HG03469 (cell line): ENCODE measurements at regions not wholly inside any gene's neighbourhood (a gene's known extent, or its start where the extent isn't known, plus 50 kb on each side); places are given as distances from the start of the nearest gene placed in this dataset.
"Not testable (repeated sequence)": the region's sequence is repeated elsewhere in the genome, so short reads cannot be mapped to it uniquely, and the experiment has no call there.

Experiments used
- ATAC-seq: cut with Tn5 transposase; IDR thresholded peaks from one replicate; pipeline ENCODE4 v1.9.1; 2021; ENCODE audit warnings: mild to moderate bottlenecking, moderate library complexity, moderate number of reproducible peaks; ENCODE audit not compliant: unreplicated experiment

- ATAC-seq = no peak
Measured at GRCh38 chr17:33680472-33680871, 387.4 kb upstream of the ASIC2 start.

DNA sequence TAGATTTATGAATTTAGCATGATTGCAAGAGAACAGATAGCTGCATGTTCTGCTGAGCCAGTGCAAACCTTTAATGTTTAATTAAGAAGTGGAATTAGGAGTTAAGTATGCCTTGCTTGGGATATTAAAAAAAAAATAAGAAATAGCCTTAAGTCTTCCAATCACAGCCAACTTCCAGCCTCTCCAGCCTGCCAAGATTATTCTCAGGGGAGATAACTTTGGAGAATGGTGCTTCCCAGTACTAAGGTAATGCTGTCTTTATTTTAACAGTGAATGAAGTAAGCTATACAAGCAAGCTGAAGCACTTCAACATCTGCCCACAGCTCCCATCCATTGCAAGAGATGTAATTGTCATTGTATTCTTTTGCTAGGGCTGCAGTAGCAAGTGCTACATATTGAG lies 389.5 kb upstream of the ASIC2 start:
- ATAC-seq = no peak

DNA sequence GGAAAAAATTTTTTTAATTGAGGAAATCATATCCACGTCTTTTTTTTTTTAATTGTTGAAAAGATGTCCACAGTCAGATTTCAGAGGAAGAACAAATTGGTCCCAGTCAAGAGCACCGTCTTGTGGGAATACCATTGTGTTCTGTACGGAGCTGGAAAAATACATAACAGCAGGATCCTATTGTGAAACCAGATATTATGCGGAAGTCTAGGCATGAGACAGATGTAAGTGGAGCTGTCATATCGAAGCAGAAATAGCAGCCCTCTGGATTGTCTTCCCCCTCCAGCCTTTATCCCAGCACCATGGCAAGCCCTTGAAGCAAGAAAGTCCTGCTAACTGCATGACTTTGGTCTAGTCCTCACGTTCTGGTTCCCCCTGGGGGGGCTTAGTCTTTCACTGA lies 391.6 kb upstream of the ASIC2 start:
- ATAC-seq = no peak

- no peak for ATAC-seq
Measured at GRCh38 chr17:33686171-33686570, 393.1 kb upstream of the ASIC2 start.

- ATAC-seq = no peak
Measured at GRCh38 chr17:33687831-33688230, 394.7 kb upstream of the ASIC2 start.

DNA sequence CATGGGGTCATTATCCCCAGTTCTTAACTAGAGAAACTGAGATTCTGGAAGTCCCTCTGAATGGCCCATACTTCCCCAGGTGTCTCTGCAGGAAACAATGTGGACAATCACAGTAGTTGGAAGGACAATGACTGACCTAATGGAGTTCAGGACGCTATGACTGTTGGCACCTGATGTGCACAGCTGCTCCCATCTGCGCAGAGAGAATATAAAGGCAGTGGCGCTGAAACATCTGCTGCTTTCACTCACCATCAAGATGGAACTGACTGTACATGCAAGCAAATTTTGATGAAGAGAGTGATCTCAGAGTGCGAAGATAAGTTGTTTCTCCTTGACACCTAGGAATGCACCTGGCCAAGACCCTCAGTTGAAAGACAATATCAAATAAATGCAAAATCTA lies 395.7 kb upstream of the ASIC2 start:
- no peak for ATAC-seq

GRCh38 chr17:33689725-33690124 lies 396.6 kb upstream of the ASIC2 start:
- no peak for ATAC-seq

- ATAC-seq = no peak
Measured at GRCh38 chr17:33695431-33695830, 402.3 kb upstream of the ASIC2 start.

GRCh38 chr17:33696102-33696501 lies 403.0 kb upstream of the ASIC2 start:
- no peak for ATAC-seq

DNA sequence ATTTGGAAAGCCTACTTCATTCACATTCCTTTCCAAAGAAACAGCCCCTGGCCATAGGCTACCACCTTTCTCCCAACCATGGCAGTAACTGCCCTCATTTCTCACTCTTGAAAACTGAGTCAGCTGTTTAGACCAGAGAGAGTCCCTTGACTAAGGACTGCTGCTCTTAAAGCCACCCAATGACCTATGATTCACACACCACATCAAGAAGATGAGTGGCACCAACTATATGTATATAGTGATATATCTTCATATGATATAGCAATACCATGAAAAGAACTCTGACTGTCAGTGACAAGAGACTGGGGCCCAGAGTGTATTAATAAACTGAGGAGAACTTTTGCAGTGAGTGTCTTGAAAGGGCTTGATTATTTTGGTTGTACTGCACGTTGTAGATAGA lies 404.5 kb upstream of the ASIC2 start:
- no peak for ATAC-seq

DNA sequence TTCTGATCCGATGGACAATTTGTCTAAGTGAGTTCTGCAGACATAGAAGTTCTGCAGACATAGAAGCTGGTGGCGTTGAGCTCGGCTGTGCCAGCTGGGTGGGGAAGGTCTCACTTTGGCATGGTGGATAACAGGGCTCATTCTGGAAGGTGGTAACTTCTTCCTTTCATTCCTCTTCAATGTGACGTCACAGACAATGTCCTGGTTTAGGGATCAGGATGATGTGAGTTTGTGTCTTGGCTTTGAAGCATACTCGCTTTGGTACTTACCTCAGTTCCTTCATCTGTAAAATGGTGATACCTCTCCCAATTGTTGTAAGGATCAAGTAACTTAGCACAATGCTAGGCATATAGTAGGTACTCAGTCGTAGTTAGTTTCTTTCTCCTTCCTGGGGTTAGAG lies 408.8 kb upstream of the ASIC2 start:
- ATAC-seq = no peak

- ATAC-seq = no peak
Measured at GRCh38 chr17:33704856-33705255, 411.8 kb upstream of the ASIC2 start.

DNA sequence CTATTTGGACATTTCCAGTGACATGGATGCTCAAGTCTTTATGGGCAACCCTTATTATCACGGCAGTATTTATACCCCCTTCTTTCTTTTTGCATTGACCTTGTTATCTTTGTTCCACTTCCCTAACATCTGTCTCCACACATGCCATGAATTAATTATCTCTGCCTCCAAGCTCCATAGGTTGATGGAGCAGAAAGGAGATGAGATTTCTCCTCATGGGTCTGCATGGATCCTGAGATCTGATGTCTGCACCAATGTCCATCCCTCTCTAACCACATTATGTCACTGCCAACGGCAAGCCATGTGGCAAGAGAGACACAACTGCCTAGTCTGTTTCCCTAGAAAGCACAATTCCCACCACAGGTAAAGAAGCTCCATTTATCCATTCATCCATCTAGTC lies 416.8 kb upstream of the ASIC2 start:
- no peak for ATAC-seq

DNA sequence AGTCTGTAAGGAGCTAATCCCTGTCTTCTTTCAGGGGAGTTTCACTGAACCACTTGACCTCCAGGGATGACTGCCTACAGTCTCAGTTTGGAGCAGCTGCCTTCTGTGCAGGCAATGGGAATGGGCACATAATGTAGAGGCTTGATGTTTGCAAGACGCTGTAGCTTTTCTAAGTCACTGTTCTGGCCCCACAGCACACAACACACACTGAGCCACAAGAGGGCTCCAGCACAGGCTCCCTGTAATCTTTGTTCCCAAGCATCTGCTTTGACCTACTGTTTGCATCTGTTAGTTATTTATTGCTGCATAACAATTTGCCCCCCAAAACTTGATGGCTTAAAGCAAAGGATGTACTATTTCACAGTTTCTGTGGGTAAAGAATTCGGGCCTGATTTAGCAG lies 419.0 kb upstream of the ASIC2 start:
- ATAC-seq = no peak

DNA sequence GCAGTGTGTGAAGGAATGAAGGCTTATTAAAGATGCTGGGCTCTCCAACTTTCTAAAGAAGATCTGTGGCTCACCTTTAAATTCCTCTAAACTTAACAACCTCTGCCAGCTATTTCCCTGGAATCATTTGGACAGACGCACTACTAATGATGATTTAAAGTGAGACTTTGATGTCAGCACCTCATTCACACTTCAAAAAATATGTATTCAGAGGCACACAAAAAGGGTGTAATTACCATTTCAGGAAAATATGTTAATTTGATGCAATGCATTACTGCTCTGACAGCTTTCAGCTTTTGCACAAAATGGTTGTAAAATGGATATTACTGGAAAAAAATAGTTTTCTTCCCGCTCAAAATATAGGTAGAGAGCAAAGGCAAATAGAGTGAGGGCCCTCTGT lies 423.9 kb upstream of the ASIC2 start:
- no peak for ATAC-seq

DNA sequence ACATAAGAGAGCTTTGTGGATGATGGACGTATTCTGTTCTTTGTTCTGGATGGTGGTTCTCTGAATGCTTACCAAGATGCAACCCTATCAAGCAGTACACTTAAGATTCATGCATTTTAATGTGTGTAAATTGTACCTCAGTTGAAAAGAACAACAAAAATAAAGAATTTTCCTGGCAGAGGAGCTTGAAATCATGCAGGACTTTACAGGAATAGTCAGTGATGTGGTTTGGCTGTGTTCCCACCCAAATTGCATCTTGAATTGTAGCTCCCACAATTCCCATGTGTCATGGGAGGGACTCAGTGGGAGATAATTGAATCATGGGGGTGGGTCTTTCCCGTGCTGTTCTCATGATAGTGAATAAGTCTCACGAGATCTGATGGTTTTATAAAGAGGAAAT lies 430.6 kb upstream of the ASIC2 start:
- not testable (repeated sequence) for ATAC-seq

DNA sequence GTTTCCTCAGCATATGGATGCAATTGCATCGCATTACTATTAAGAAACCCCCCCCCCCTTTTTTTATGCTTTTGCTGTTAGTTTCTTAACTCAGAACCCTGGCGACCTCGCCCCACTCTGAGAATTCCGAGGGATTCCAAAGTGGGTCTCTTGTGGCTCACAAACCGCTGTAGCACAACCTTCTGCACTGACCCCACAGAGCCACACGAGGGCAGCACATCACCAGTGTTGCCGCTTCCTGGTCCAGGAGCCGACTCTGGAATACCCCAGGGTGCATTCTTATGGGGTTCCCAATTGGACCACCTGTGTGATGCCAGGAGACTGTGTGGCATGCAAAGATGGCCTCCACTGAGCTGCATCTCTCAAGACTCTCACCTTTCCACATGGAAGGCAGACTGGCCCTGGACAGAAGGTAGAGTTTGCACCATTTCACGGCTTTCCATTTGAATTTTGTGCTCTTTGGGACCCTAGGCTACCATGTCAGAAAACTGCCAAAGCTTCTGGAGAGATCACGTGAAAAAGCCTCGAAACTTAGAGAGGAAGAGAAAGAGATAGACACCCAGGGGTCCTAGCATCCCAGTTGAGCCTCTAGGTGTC lies 432.7 kb upstream of the ASIC2 start:
- ATAC-seq = no peak

- no peak for ATAC-seq
Measured at GRCh38 chr17:33730131-33730530, 437.0 kb upstream of the ASIC2 start.

DNA sequence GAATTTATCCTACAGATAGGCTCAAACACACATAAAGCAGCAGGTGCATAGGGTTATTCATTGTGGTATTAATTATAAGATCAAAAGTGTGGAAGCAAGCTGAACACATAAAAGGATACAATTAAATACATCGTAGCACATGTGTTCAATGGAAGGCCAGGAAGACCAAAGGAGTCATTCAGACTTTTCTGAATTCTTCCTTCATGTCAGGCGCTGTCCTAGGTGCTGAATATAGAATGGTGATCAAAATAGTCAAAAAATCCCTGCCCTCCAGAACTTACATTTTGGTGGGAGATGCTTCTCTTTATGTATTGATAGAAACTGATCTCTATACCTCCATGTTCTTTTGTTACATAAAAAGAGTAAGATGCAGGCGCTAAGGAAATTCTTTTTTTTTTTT lies 439.0 kb upstream of the ASIC2 start:
- ATAC-seq = no peak

DNA sequence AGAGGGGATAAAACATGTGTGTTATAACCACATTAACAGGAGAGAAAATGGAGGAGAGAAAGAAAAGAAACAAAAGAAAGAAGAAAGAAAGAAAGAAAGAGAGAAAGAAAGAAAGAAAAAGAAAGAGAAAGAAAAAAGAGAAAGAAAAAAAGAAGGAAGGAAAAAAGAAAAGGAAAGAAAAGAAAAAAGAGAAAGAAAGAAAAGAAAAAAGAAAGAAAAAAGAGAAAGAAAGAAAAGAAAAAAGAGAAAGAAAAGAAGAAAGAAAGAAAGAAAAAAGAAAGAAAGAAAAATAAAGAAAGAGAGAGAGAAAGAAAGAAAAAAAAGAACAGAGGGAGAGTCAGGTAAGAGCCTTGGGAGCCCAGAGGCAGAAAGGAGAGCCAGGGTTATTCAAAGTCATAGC lies 446.6 kb upstream of the ASIC2 start:
- ATAC-seq = no peak

DNA sequence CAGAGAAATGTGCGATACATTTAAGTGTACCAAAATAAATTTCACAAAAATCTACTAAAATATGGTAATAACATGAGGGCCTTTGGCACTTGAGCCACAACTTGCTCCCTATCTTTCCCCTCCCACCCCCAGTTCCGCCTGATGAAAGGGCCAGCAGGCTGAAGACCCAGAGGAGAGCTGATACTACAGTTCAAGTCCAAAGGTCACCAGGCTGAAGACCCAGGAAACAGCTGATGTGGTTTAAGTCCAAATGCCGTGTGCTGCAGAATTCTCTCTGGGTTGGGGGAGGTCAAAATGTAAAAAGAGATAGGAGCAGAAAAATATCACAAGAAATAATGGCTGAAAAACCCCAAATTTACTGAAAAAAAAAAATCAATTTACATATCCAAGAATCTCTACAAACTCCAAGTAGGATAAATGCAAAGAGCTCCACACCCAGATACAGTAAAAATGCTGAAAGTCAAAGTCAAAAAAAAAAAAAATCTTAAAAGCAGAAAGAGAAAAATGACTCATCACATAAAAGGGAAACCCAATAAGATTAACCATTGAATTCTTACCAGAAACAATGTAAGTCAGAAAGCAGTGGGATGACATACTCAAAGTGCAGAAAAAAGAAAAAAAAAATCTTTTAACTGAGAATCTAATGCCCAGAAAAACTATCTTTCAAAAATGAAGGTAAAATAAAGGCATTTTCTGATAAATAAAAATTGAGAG lies 452.1 kb upstream of the ASIC2 start:
- no peak for ATAC-seq

DNA sequence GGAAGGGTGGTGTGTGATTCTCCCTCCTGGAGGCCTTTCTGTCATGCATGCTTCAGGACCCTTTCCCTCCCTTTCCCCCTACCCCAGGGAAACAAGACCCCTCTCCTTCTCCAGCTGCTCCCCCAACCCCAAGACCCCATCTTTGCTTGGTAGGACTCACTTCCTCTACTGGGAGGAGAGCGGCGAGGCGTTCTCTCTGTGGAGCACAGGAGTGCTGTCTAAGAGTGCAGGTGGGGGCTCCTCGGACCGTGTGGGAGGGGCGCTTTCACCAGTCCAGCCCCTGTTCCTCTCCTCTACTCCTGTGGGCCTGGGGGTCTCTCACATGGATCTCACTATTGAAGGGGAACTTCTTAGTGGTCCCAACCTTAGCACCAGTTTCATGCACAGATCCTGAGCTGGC lies 456.1 kb upstream of the ASIC2 start:
- ATAC-seq = no peak
